ENCODE measurements at regions not wholly inside any gene's neighbourhood (a gene's known extent, or its start where the extent isn't known, plus 50 kb on each side); places are given as distances from the start of the nearest gene placed in this dataset.
"Not testable (repeated sequence)": the region's sequence is repeated elsewhere in the genome, so short reads cannot be mapped to it uniquely, and the experiment has no call there.

DNA sequence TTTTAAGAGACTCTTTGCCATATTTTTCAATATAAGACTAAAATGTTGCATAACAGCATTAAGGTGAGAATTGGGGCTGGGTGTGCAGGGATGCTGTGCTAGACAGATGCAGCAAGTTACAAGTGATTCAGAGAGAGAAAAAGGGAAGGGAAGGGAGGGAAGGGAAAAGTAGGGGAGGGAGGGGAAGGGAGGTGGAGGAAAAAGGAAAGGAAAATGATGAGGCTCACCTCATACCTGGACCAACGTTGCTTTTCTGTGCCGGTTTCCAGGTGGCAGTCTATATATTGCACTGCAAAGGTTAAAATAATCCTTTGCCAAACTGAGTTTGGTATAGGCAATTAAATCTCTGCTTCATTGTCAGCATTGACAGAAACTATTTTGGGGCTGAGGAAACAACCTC lies 155.4 kb upstream of the LAMA2 start:
- DNase-seq (no peak), ATAC-seq (no peak)
- no peak overlapping the region for H3K4me3 Mint-ChIP-seq
- no peaks in the 10 kb centered on the region for H3K4me1 Mint-ChIP-seq
- H3K27ac Mint-ChIP-seq, result no peak overlapping the region
- POLR2A ChIA-PET, result no interaction called here
- no peaks in the 10 kb centered on the region for H3K9me3 Mint-ChIP-seq
- no peaks in the 10 kb centered on the region for H3K36me3 Mint-ChIP-seq
- H3K27me3 Mint-ChIP-seq, result peaks cover 2 to 49% (median 11%) of the 10 kb centered on the region in 5 donors

GRCh38 chr6:128725271-128726233 lies 157.4 kb upstream of the LAMA2 start:
- Mint-ChIP-seq H3K9me3 (no peaks in the 10 kb centered on the region), H3K4me3 (no peak overlapping the region), H3K4me1 (no peaks in the 10 kb centered on the region), H3K27ac (no peak overlapping the region), H3K36me3 (no peaks in the 10 kb centered on the region), H3K27me3 (peaks cover 2 to 42% (median 11%) of the 10 kb centered on the region in 5 donors)
- POLR2A ChIA-PET, result no interaction called here
- no peak for ATAC-seq
- DNase-seq, result peak in 1 of 10 donors; percentile 10

- Mint-ChIP-seq H3K27me3 (peaks cover 2 to 34% (median 11%) of the 10 kb centered on the region in 5 donors), H3K36me3 (no peaks in the 10 kb centered on the region), H3K27ac (no peak overlapping the region), H3K4me1 (no peaks in the 10 kb centered on the region), H3K9me3 (no peaks in the 10 kb centered on the region), H3K4me3 (no peak overlapping the region)
- POLR2A ChIA-PET, result no interaction called here
- ATAC-seq (no peak), DNase-seq (no peak)
Measured at GRCh38 chr6:128724738-128725137, 158.2 kb upstream of the LAMA2 start.

DNA sequence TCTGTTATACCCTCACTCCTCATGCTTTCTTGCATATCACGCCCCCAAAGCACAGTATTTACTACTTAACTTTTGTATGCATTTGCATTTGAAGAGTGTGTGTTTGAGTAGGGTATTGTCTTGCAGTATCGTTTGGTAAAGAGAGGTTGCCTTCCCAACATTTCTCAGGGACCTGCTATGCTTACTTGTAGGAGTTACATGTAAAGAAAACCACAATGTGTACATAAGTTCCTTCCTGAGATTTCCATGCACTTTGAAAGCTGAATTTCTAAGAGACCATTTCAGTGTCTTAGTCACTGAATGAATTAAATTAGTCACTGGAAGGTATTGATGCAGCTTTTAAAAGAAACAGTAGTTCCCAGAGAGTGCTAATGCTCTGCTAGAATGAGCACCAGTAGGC lies 159.3 kb upstream of the LAMA2 start:
- H3K4me3 Mint-ChIP-seq, result no peak overlapping the region
- no peaks in the 10 kb centered on the region for H3K4me1 Mint-ChIP-seq
- no peaks in the 10 kb centered on the region for H3K36me3 Mint-ChIP-seq
- H3K27me3 Mint-ChIP-seq, result peaks cover 2 to 26% (median 11%) of the 10 kb centered on the region in 5 donors
- no peaks in the 10 kb centered on the region for H3K9me3 Mint-ChIP-seq
- no peak for ATAC-seq
- no peak overlapping the region for H3K27ac Mint-ChIP-seq
- POLR2A ChIA-PET, result no interaction called here
- DNase-seq, result no peak

GRCh38 chr6:128720891-128721290 lies 162.0 kb upstream of the LAMA2 start:
- POLR2A ChIA-PET, result no interaction called here
- Mint-ChIP-seq H3K4me3 (no peak overlapping the region), H3K4me1 (no peaks in the 10 kb centered on the region), H3K27me3 (peaks cover 6 to 35% (median 9%) of the 10 kb centered on the region in 5 donors), H3K36me3 (no peaks in the 10 kb centered on the region), H3K9me3 (no peaks in the 10 kb centered on the region), H3K27ac (no peak overlapping the region)
- no peak for ATAC-seq
- no peak for DNase-seq

GRCh38 chr6:128719786-128720185 lies 163.2 kb upstream of the LAMA2 start:
- Mint-ChIP-seq H3K27ac (no peak overlapping the region), H3K4me1 (no peaks in the 10 kb centered on the region), H3K27me3 (peaks cover 12 to 44% (median 15%) of the 10 kb centered on the region in 5 donors), H3K9me3 (no peaks in the 10 kb centered on the region), H3K36me3 (no peaks in the 10 kb centered on the region), H3K4me3 (no peak overlapping the region)
- POLR2A ChIA-PET, result no interaction called here
- DNase-seq, result no peak
- no peak for ATAC-seq

- no peak for DNase-seq
- Mint-ChIP-seq H3K27me3 (peaks cover 9 to 23% (median 14%) of the 10 kb centered on the region in 5 donors), H3K4me1 (no peaks in the 10 kb centered on the region), H3K27ac (no peak overlapping the region), H3K36me3 (no peaks in the 10 kb centered on the region), H3K4me3 (no peak overlapping the region), H3K9me3 (peaks cover 0 to 3% (median 0%) of the 10 kb centered on the region in 9 donors)
- POLR2A ChIA-PET, result no interaction called here
- no peak for ATAC-seq
Measured at GRCh38 chr6:128713461-128713860, 169.5 kb upstream of the LAMA2 start.

DNA sequence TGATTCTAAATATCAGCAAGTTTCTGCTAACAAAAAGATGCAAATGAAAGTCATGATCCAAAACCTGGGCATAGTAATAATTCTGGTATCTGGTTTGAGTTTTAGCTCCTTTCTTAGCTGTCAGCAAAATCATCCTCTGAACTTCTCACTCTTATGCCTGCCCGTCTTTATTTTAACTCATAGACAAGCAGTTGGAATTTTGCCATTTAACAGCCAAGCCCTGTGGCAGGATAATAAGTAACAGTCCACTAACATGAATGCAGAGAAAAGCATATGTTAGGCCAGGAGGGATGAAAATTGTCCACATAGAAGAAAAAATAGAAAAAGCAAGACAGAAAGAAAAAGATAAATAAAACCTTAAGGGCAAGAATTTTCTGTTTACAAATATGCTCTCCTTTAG lies 170.0 kb upstream of the LAMA2 start:
- Mint-ChIP-seq H3K9me3 (peaks cover 0 to 3% (median 0%) of the 10 kb centered on the region in 9 donors), H3K4me1 (no peaks in the 10 kb centered on the region), H3K36me3 (no peaks in the 10 kb centered on the region), H3K27me3 (peaks cover 9 to 18% (median 14%) of the 10 kb centered on the region in 5 donors), H3K27ac (no peak overlapping the region), H3K4me3 (no peak overlapping the region)
- POLR2A ChIA-PET, result no interaction called here
- DNase-seq, result no peak
- no peak for ATAC-seq

GRCh38 chr6:128711149-128711548 lies 171.8 kb upstream of the LAMA2 start:
- Mint-ChIP-seq H3K4me1 (no peaks in the 10 kb centered on the region), H3K27ac (no peak overlapping the region), H3K9me3 (peaks cover 0 to 3% (median 0%) of the 10 kb centered on the region in 9 donors), H3K27me3 (peaks cover 7 to 14% (median 12%) of the 10 kb centered on the region in 5 donors), H3K36me3 (no peaks in the 10 kb centered on the region), H3K4me3 (no peak overlapping the region)
- POLR2A ChIA-PET, result no interaction called here
- ATAC-seq (no peak), DNase-seq (no peak)

GRCh38 chr6:128710315-128710714 lies 172.6 kb upstream of the LAMA2 start:
- DNase-seq (no peak), ATAC-seq (no peak)
- H3K9me3 Mint-ChIP-seq, result peaks cover 0 to 3% (median 0%) of the 10 kb centered on the region in 9 donors
- no peak overlapping the region for H3K27ac Mint-ChIP-seq
- no peaks in the 10 kb centered on the region for H3K4me1 Mint-ChIP-seq
- POLR2A ChIA-PET, result no interaction called here
- no peaks in the 10 kb centered on the region for H3K36me3 Mint-ChIP-seq
- no peak overlapping the region for H3K4me3 Mint-ChIP-seq
- peaks cover under 1 to 8% (median 4%) of the 10 kb centered on the region in 5 donors for H3K27me3 Mint-ChIP-seq

DNA sequence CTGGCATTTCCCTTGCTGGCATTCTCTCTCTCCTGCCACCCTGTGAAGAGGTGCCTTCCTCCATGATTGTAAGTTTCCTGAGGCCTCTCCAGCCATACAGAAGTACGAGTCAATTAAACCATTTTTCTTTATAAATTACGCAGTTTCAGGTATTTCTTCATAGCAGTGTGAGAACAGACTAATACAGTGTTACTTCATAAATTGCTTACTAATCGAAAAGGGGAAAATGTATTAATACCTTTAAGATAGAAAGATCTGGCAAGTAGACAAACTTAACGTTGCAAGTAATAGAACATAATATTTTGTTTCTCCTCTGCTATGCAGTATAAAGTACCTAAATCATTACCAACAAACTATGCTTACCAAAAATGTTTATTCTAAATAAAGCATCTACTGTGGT lies 178.3 kb upstream of the LAMA2 start:
- no peak overlapping the region for H3K4me3 Mint-ChIP-seq
- no peak overlapping the region for H3K27ac Mint-ChIP-seq
- DNase-seq, result no peak
- H3K9me3 Mint-ChIP-seq, result peaks cover 0 to 6% (median 0%) of the 10 kb centered on the region in 9 donors
- H3K36me3 Mint-ChIP-seq, result peaks cover 0 to 7% (median 4%) of the 10 kb centered on the region in 3 donors
- H3K4me1 Mint-ChIP-seq, result no peaks in the 10 kb centered on the region
- ATAC-seq, result no peak
- peaks cover 0 to 12% (median 8%) of the 10 kb centered on the region in 5 donors for H3K27me3 Mint-ChIP-seq
- POLR2A ChIA-PET, result no interaction called here

DNA sequence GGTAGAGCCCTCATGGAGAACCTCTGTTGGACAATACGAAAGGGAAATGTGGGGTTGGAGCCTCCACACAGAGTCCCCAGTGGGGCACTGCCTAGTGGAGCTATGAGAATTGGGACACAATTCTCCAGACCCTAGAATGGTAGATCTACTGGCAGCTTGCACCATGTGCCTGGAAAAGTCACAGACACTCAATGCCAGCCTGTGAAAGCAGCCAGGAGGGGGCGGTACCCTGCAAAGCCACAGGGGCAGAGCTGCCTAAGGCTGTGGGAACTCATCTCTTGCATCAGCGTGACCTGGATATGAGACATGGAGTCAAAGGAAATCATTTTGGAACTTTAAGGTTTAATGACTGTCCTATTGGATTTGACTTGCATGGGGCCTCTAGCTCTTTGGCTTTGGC lies 179.1 kb upstream of the LAMA2 start:
- ATAC-seq, H3K36me3 Mint-ChIP-seq, H3K4me3 Mint-ChIP-seq, H3K4me1 Mint-ChIP-seq, POLR2A ChIA-PET, H3K9me3 Mint-ChIP-seq, H3K27ac Mint-ChIP-seq, DNase-seq: not testable (repeated sequence)
- peaks cover 0 to 12% (median 8%) of the 10 kb centered on the region in 5 donors for H3K27me3 Mint-ChIP-seq

DNA sequence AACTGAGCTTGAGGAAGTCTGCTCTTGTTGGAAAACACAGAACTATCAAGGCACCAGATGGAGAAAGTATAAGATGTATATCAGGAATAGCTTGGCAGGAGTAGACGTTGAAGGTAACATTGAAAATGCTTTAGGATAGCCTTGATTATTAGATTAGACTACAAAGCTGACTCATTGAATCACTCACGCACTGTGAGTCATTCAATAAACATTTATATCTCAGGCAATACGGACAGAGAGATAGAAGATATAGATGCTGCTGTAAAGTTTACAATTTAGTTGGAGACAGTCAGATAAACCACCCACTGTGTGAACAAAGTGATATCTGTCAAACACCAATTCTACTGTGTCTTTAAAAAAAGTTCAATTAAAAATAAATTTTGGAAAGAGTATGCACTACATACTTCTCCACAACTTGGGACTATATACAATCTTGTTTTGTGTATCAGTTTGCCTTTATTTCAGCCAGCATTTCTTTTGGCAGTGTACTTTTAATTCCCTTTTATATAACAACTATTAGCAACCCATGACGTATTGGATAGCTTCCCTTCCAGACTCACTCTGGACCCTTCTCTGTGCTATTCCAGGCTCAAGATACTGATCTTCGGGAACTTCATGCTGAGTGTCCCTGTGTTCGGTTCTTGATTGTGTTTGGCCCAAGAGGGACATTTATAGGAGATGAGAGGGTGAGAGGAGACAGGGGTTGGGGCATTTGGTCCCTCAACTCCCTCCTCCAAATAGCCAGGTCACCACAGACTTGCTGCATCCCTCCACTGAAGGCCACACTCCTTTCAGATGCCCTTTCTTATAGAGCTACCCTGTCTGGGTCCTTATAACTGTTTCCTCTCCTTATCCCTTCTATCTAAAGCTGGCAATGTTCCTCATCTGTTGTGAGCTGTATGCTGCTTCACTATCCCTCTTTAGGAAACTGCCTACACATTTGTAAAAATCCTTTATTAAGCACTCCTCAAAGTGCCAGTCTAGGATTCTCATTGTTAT lies 176.6 kb upstream of the PTPRK start:
- POLR2A ChIA-PET, result no interaction called here
- H3K9me3 Mint-ChIP-seq, result peaks cover 0 to 2% (median 0%) of the 10 kb centered on the region in 9 donors
- no peaks in the 10 kb centered on the region for H3K36me3 Mint-ChIP-seq
- H3K4me3 Mint-ChIP-seq, result no peak overlapping the region
- H3K4me1 Mint-ChIP-seq, result peaks cover 0 to 4% (median 1%) of the 10 kb centered on the region in 4 donors
- no peak for DNase-seq
- H3K27ac Mint-ChIP-seq, result no peak overlapping the region
- ATAC-seq, result no peak
- H3K27me3 Mint-ChIP-seq, result no peaks in the 10 kb centered on the region

All from naive thymus-derived CD8-positive, alpha-beta T cell (primary cell).